BLaER1 (cell line): ENCODE measurements at regions not wholly inside any gene's neighbourhood (a gene's known extent, or its start where the extent isn't known, plus 50 kb on each side); places are given as distances from the start of the nearest gene placed in this dataset.
A peak's percentile ranks its signal among the peaks of the same experiment; 100 is the strongest.
"Not testable (repeated sequence)": the region's sequence is repeated elsewhere in the genome, so short reads cannot be mapped to it uniquely, and the experiment has no call there.

Source experiments
- H3K27ac ChIP-seq: shearing (Covaris generic); formaldehyde crosslinking; 2 replicates; pipeline ENCODE4 v1.8.1; 2022
- H3K27me3 ChIP-seq: shearing (Covaris generic); formaldehyde crosslinking; 2 replicates; pipeline ENCODE4 v1.8.1; 2022
- H3K36me3 ChIP-seq: shearing (Covaris generic); formaldehyde crosslinking; 2 replicates; pipeline ENCODE4 v1.8.1; 2022
- H3K4me1 ChIP-seq: shearing (Covaris generic); formaldehyde crosslinking; 2 replicates; pipeline ENCODE4 v1.8.1; 2022
- H3K4me2 ChIP-seq: shearing (Covaris generic); formaldehyde crosslinking; 2 replicates; pipeline ENCODE4 v1.8.1; 2022
- H3K4me3 ChIP-seq: shearing (Covaris generic); formaldehyde crosslinking; 2 replicates; pipeline ENCODE4 v1.8.1; 2022
- H3K9ac ChIP-seq: shearing (Covaris generic); formaldehyde crosslinking; 2 replicates; pipeline ENCODE4 v1.8.1; 2022
- H3K9me3 ChIP-seq: shearing (Covaris generic); formaldehyde crosslinking; 2 replicates; pipeline ENCODE4 v1.8.1; 2022
- H4K20me1 ChIP-seq: shearing (Covaris generic); formaldehyde crosslinking; 2 replicates; pipeline ENCODE4 v1.8.1; 2022
- Cebpa-rat ChIP-seq: shearing (Covaris generic); IDR thresholded peaks from 2 replicates; pipeline ENCODE4 v1.8.1; 2022

DNA sequence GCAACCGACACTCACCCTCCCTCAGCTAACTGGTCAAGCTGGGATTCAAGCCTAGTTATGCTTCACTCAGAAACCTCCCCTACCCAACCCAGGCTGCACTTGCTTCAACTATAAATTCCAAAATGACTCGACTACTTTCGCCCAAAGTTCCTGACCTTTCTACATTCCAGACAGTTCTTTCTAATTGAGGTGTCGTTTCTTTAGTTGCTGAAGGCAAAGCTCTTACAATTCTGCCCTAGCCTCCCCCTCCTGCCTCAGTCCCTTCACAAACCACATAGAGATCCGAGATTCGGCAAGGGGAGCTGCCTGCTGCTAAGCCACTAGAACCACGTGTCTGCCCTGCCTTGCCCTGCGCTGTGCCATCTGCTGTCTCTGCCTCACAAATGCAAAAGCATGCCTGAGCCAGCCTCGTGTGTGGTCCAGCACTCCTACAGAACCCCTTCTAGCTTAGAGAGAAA, 74.7 kb upstream of the SH3GL3 start:
- Histone ChIP-seq H3K4me2 (no peak overlapping the region), H3K4me3 (no peak overlapping the region), H4K20me1 (no peaks in the 10 kb centered on the region), H3K9me3 (no peaks in the 10 kb centered on the region), H3K4me1 (peaks cover 6% of the 10 kb centered on the region; the same call in 1 of the 2 replicates), H3K9ac (no peak overlapping the region), H3K36me3 (no peaks in the 10 kb centered on the region), H3K27ac (no peak overlapping the region), H3K27me3 (no peaks in the 10 kb centered on the region)
- TF ChIP-seq Cebpa-rat = no peak

DNA sequence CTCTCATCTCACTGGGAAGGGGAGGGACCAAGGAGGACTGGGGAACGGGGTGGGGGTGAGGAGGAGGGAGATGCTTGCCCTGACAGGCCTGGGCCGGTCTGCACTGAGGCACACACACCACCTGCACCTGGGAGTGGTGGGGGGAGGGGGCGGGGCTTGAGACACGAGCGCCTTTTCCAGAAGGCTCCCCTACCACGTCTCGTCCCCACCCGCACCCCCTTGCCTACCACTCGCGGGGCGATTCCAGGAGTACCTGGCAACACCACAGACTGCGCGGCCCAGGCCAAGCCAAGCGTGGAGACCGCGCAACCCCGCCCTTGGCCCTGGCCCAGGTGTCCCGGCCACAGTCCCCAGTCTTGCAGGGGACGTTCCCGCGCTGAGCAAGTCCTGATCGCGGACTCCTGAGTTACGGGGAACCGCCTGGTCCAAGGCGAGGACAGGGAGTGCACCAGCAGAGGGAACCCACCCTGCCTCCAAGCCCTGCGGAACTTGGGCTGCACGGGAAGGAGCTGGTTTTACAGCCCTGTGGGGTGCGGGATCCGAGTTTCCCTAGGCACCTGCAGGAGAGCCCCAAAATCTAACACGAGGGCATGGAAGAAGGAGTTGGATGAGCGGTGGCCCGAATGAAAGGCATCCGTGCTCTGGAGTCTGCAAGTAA, 68.1 kb upstream of the SH3GL3 start:
- Histone ChIP-seq H3K9ac (no peak overlapping the region), H3K27ac (no peak overlapping the region), H3K4me3 (no peak overlapping the region), H4K20me1 (no peaks in the 10 kb centered on the region), H3K4me2 (no peak overlapping the region), H3K9me3 (no peaks in the 10 kb centered on the region), H3K36me3 (no peaks in the 10 kb centered on the region), H3K27me3 (no peaks in the 10 kb centered on the region), H3K4me1 (peaks cover 13% of the 10 kb centered on the region; the same call in 1 of the 2 replicates)
- TF ChIP-seq Cebpa-rat = no peak

DNA sequence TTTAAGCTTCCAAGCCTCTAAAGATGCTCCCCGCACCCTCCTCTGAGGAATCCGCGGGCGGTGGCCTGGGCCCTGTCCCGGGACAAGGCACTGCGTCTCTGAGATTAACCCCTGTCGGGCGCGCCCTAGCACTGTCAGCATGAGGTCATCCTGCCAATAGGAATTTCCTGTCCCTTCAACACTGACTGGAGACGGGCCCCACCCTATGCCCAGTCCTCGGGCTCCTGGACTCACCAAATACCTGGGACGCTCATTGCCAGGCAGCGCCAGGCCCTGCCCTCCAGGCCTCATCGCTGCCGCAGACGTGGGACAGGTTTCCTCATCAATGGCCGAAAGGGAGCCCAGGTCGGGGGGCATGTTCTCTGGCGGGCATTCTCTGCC, 67.6 kb upstream of the SH3GL3 start:
- Histone ChIP-seq H3K4me3 (no peak overlapping the region), H3K36me3 (no peaks in the 10 kb centered on the region), H3K4me1 (peaks cover 13% of the 10 kb centered on the region; the same call in 1 of the 2 replicates), H4K20me1 (no peaks in the 10 kb centered on the region), H3K27me3 (no peaks in the 10 kb centered on the region), H3K9ac (no peak overlapping the region), H3K9me3 (no peaks in the 10 kb centered on the region), H3K4me2 (no peak overlapping the region), H3K27ac (no peak overlapping the region)
- no peak for TF ChIP-seq Cebpa-rat

DNA sequence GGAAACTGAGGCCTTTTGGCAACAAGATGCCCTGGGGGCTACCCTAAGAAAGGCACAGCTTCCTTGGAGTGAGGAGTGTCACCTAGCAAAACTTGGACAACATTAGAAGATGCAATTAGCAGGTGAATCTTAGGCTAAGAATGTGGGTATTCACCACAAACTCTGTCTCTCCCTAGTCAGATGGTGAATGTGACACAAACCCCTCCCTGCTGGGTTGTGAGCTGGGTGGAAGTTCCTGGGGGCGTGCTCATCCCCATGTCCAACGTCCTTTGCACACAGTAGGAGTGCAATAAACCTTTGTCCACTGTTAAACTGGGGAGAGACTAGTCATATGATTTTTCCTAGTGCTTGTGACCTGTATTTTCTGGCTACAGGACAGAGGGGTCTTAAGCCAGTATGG, 67.1 kb upstream of the SH3GL3 start:
- Histone ChIP-seq H3K27me3 (no peaks in the 10 kb centered on the region), H4K20me1 (no peaks in the 10 kb centered on the region), H3K4me3 (no peak overlapping the region), H3K9me3 (no peaks in the 10 kb centered on the region), H3K4me2 (no peak overlapping the region), H3K9ac (no peak overlapping the region), H3K36me3 (no peaks in the 10 kb centered on the region), H3K27ac (no peak overlapping the region), H3K4me1 (peaks cover 11% of the 10 kb centered on the region; the same call in 1 of the 2 replicates)
- TF ChIP-seq Cebpa-rat = no peak

DNA sequence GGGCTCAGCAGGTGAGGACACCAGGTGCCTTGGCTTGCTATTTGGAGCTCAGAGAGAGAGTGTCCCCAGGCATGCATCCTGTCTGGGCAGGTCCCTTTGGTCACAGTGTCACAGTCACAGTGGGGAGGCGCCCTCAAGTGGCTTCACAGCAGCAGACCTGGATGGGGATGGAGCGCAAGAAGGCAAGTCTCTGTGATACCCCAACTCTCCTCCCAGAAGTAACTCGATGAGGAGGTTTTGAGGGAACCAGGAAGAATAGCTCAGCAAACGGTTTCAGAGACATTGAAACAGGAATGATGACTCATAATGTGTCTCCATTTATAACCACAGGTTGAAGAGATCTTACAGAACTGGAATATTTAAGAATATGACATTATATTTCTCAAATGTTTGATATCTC, 66.5 kb upstream of the SH3GL3 start:
- peaks cover 7% of the 10 kb centered on the region; the same call in 1 of the 2 replicates for H3K4me1 ChIP-seq
- no peaks in the 10 kb centered on the region for H3K9me3 ChIP-seq
- no peak overlapping the region for H3K4me3 ChIP-seq
- no peak overlapping the region for H3K9ac ChIP-seq
- H3K4me2 ChIP-seq = no peak overlapping the region
- H3K36me3 ChIP-seq = no peaks in the 10 kb centered on the region
- H3K27ac ChIP-seq = no peak overlapping the region
- H4K20me1 ChIP-seq = no peaks in the 10 kb centered on the region
- no peaks in the 10 kb centered on the region for H3K27me3 ChIP-seq
- TF ChIP-seq Cebpa-rat = no peak

DNA sequence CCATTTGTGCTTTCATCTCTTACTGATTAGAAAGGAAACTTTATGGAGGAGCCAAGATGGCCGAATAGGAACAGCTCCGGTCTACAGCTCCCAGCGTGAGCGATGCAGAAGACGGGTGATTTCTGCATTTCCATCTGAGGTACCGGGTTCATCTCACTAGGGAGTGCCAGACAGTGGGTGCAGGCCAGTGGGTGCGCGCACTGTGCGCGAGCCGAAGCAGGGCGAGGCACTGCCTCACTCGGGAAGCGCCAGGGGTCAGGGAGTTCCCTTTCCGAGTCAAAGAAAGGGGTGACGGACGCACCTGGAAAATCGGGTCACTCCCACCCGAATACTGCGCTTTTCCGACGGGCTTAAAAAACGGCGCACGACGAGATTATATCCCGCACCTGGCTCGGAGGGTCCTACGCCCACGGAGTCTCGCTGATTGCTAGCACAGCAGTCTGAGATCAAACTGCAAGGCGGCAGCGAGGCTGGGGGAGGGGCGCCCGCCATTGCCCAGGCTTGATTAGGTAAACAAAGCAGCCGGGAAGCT, 63.5 kb upstream of the SH3GL3 start:
- not testable (repeated sequence) for H3K4me1 ChIP-seq, H3K27ac ChIP-seq, H3K4me3 ChIP-seq, H4K20me1 ChIP-seq, H3K4me2 ChIP-seq, H3K27me3 ChIP-seq, H3K9me3 ChIP-seq, H3K36me3 ChIP-seq, H3K9ac ChIP-seq

DNA sequence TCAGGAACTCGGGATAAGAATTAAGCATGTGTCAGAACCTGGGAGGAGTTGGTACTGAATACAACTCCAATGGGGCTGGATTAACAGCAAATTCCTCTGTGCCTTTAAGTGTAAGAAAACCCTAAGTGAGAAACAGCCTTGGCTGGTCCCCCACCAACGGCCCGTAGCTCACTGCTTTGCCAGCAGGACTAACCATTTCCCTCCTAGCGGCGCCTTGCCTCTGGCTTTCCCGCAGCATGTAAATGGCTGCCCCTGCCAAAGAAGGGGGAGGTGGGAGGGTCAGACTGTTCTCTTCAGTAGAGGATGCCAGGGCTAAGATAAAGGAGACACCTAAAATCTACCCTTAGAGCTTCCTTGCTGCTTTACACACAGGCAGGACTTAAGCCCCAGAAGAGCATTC, 51.0 kb upstream of the SH3GL3 start:
- Histone ChIP-seq H3K27me3 (no peaks in the 10 kb centered on the region), H3K9ac (peak overlapping the region; percentile 45), H3K4me2 (peak overlapping the region; percentile 77), H3K9me3 (peaks cover 4% of the 10 kb centered on the region; the same call in 1 of the 2 replicates), H4K20me1 (no peaks in the 10 kb centered on the region), H3K36me3 (no peaks in the 10 kb centered on the region), H3K27ac (peak overlapping the region; percentile 64), H3K4me3 (peak overlapping the region; percentile 22; the same call in 1 of the 2 replicates), H3K4me1 (peaks cover 64% of the 10 kb centered on the region)
- TF ChIP-seq Cebpa-rat = no peak
